ENCODE measurements at regions not wholly inside any gene's neighbourhood (a gene's known extent, or its start where the extent isn't known, plus 50 kb on each side); places are given as distances from the start of the nearest gene placed in this dataset.
"Not testable (repeated sequence)": the region's sequence is repeated elsewhere in the genome, so short reads cannot be mapped to it uniquely, and the experiment has no call there.

DNA sequence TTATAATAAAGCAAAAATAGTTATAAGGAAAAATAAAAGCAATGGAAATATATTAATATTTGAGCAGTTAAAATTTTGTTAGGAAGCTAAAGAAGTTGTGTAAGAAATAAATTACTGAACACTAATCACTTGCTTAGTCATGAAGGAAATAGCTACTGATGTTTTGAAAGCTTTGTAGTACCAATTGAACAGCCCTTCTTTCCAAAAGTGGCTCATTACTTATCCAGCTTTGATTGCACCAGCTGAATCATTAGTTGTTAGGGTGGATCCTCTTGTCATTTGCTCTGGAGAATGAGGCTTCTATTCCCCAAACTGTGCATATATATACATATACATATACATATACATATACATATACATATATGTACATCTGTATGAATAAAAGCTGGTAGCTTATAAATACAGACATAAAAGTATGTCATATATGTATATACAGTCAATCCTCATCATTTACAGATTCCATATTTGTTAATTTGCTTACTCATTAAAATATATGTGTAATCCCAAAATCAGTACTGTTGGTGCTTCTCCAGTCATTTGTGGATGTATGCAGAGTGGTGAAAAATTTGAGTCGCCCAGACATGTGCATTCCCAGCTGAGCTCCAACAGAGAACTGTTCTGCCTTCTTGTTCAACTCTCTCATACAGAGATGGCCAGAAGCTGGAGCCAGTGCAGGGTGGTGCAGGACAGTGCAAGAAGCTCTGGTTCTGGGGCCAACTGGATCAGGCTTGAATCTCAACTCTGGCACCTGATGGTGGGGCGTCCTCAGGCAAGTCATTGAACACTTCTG, 214.1 kb downstream of the RPAP3 start:
- no peaks in the 10 kb centered on the region for H3K36me3 Mint-ChIP-seq (ENCODE audit: unreplicated experiment)
- no peak overlapping the region for H3K27ac Mint-ChIP-seq (ENCODE audit: unreplicated experiment)
- DNase-seq (ENCODE audit: extremely low spot score, unreplicated experiment): no peak
- no peaks in the 10 kb centered on the region for H3K4me1 Mint-ChIP-seq (ENCODE audit: unreplicated experiment)
- TF ChIP-seq CTCF (IDR thresholded peaks at IDR 0.05): no peak
- no peak overlapping the region for H3K4me3 Mint-ChIP-seq (ENCODE audit: unreplicated experiment)
- peaks cover 5% of the 10 kb centered on the region for H3K9me3 Mint-ChIP-seq (ENCODE audit: unreplicated experiment)
- H3K27me3 Mint-ChIP-seq (ENCODE audit: unreplicated experiment): peaks cover 54% of the 10 kb centered on the region

DNA sequence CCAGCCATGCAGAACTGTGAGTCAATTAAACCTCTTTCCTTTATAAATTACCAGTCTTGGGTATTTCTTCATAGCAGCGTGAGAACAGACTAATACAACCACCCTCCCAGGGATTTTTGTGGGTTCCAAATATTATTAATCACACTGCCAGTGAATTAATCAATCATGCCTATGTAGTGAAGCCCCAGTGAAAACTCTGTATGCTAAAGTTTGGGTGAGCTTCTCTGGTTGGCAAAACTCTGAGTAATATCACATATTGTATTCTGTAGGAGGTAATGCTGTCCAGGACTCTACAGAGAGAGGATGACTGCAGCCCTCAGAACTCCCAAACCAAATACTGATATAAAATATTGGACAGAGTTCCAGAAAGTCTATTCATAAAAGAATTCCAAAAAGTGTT, 216.9 kb downstream of the RPAP3 start:
- TF ChIP-seq CTCF (IDR thresholded peaks at IDR 0.05): no peak
- no peaks in the 10 kb centered on the region for H3K4me1 Mint-ChIP-seq (ENCODE audit: unreplicated experiment)
- H3K27ac Mint-ChIP-seq (ENCODE audit: unreplicated experiment): no peak overlapping the region
- DNase-seq (ENCODE audit: extremely low spot score, unreplicated experiment): no peak
- H3K4me3 Mint-ChIP-seq (ENCODE audit: unreplicated experiment): no peak overlapping the region
- peaks cover 5% of the 10 kb centered on the region for H3K9me3 Mint-ChIP-seq (ENCODE audit: unreplicated experiment)
- no peaks in the 10 kb centered on the region for H3K36me3 Mint-ChIP-seq (ENCODE audit: unreplicated experiment)
- H3K27me3 Mint-ChIP-seq (ENCODE audit: unreplicated experiment): peaks cover 53% of the 10 kb centered on the region

DNA sequence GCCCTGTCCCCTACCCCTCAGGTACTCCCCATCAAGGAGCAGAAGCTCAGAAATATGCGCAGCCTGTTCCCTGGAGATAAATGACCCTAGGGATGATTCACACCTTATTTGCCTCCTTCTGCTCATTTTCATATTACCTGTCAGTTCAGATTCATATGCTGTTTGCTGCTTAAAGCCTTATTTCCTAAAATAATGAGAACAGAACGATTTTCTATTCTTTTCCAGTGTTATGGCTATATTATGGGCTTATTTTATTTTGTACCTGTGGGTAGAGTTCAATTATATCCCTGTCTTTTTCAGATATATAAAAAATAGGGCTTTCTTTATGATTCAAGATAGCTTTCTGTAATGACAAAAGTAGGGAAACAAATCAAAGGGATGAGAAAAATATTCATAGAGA, 224.8 kb downstream of the RPAP3 start:
- Mint-ChIP-seq H3K36me3 (ENCODE audit: unreplicated experiment) (no peaks in the 10 kb centered on the region), H3K27me3 (ENCODE audit: unreplicated experiment) (peaks cover 69% of the 10 kb centered on the region), H3K27ac (ENCODE audit: unreplicated experiment) (no peak overlapping the region), H3K4me1 (ENCODE audit: unreplicated experiment) (no peaks in the 10 kb centered on the region), H3K4me3 (ENCODE audit: unreplicated experiment) (no peak overlapping the region), H3K9me3 (ENCODE audit: unreplicated experiment) (peaks cover 19% of the 10 kb centered on the region)
- DNase-seq (ENCODE audit: extremely low spot score, unreplicated experiment): no peak
- no peak for TF ChIP-seq CTCF (IDR thresholded peaks at IDR 0.05)

DNA sequence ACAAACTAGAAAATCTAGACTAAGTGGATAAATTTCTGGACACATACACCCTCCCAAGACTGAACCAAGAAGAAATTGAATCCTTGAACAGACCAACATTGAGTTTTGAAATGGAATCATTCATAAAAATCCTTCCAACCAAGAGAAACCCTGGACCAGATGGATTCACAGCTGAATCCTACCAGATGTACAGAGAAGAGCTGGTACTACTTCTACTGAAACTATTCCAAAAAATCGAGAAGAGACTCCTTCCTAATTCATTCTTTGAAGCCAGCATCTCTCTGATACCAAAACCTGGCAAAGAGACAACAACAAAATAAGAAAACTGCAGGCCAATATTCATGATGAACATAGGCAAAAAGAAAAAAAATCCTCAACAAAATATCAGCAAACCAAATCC, 227.4 kb downstream of the RPAP3 start:
- Mint-ChIP-seq H3K27ac (ENCODE audit: unreplicated experiment) (no peak overlapping the region), H3K4me1 (ENCODE audit: unreplicated experiment) (no peaks in the 10 kb centered on the region), H3K4me3 (ENCODE audit: unreplicated experiment) (no peak overlapping the region), H3K27me3 (ENCODE audit: unreplicated experiment) (peaks cover 62% of the 10 kb centered on the region), H3K9me3 (ENCODE audit: unreplicated experiment) (peaks cover 28% of the 10 kb centered on the region), H3K36me3 (ENCODE audit: unreplicated experiment) (no peaks in the 10 kb centered on the region)
- no peak for TF ChIP-seq CTCF (IDR thresholded peaks at IDR 0.05)
- no peak for DNase-seq (ENCODE audit: extremely low spot score, unreplicated experiment)

DNA sequence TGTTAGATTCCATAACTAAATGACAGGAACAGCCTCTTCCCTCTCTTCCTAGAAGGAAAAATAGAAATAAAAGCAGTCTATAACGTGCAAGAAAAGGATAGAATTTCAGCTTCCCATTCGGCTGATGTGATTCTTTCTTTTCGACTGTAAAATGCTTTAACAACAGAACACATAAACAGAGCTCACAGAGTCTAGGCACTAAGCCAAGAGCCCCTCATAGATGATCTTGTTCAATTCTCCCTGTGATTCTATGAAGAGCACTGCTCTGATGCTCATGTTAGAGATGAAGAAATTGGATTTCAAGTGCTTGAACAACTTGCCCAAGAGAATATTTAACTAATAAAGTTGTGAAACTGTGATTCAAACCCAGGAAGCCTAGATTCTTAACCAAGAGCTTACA, 232.7 kb downstream of the RPAP3 start:
- DNase-seq (ENCODE audit: extremely low spot score, unreplicated experiment): no peak
- H3K4me3 Mint-ChIP-seq (ENCODE audit: unreplicated experiment): no peak overlapping the region
- no peaks in the 10 kb centered on the region for H3K36me3 Mint-ChIP-seq (ENCODE audit: unreplicated experiment)
- peaks cover 28% of the 10 kb centered on the region for H3K9me3 Mint-ChIP-seq (ENCODE audit: unreplicated experiment)
- no peak for TF ChIP-seq CTCF (IDR thresholded peaks at IDR 0.05)
- H3K27me3 Mint-ChIP-seq (ENCODE audit: unreplicated experiment): peaks cover 31% of the 10 kb centered on the region
- no peak overlapping the region for H3K27ac Mint-ChIP-seq (ENCODE audit: unreplicated experiment)
- no peaks in the 10 kb centered on the region for H3K4me1 Mint-ChIP-seq (ENCODE audit: unreplicated experiment)

DNA sequence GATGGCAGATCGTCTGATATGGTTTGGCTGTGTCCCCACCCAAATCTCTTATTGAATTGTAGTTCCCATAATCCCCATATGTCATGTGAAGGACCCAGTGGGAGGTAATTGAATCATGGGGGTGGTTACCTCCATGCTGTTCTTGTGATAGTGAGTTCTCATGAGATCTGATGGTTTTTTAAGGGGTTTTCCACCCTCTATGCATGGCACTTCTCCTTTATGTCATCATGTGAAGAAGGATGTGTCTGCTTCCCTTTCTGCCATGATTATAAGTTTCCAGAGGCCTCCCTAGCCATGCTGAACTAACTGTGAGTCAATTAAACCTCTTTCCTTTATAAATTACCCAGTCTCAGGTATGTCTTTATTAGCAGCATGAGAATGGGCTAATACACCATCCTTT, 235.5 kb downstream of the RPAP3 start:
- Mint-ChIP-seq H3K9me3 (ENCODE audit: unreplicated experiment) (peaks cover 10% of the 10 kb centered on the region), H3K27me3 (ENCODE audit: unreplicated experiment) (peaks cover 39% of the 10 kb centered on the region)
- not testable (repeated sequence) for H3K4me3 Mint-ChIP-seq (ENCODE audit: unreplicated experiment); H3K27ac Mint-ChIP-seq (ENCODE audit: unreplicated experiment); DNase-seq (ENCODE audit: extremely low spot score, unreplicated experiment); H3K4me1 Mint-ChIP-seq (ENCODE audit: unreplicated experiment); H3K36me3 Mint-ChIP-seq (ENCODE audit: unreplicated experiment)

GRCh38 chr12:47463918-47464317, 241.9 kb downstream of the RPAP3 start:
- H3K36me3 Mint-ChIP-seq (ENCODE audit: unreplicated experiment); H3K4me3 Mint-ChIP-seq (ENCODE audit: unreplicated experiment); H3K9me3 Mint-ChIP-seq (ENCODE audit: unreplicated experiment); H3K27ac Mint-ChIP-seq (ENCODE audit: unreplicated experiment); DNase-seq (ENCODE audit: extremely low spot score, unreplicated experiment); H3K4me1 Mint-ChIP-seq (ENCODE audit: unreplicated experiment): not testable (repeated sequence)
- H3K27me3 Mint-ChIP-seq (ENCODE audit: unreplicated experiment): peaks cover 48% of the 10 kb centered on the region
